Small intestine (tissue), 7 donors: ENCODE measurements at regions not wholly inside any gene's neighbourhood (a gene's known extent, or its start where the extent isn't known, plus 50 kb on each side); places are given as distances from the start of the nearest gene placed in this dataset.

Source experiments
- DNase-seq, 2 donors: peaks; one replicate each; pipeline versions ENCODE4 v3.0.0 to v3.0.0-alpha.2; 2013
- FAIRE-seq: peaks from 2 replicates; lab custom pipeline; 2012; peaks lifted over from hg19 to GRCh38; lab: Jason Lieb, UNC
- H3K27ac ChIP-seq, 3 donors: one replicate each; pipeline ENCODE4 v1.5.1; 2013; ENCODE audit warnings: low read length in 2 of 3, mild to moderate bottlenecking in 2 of 3, control low read depth in 1 of 3, inconsistent platforms in 1 of 3, low read depth in 1 of 3, moderate library complexity in 1 of 3
- H3K27me3 ChIP-seq, 3 donors: one replicate each; pipeline ENCODE4 v1.6.1; 2013; ENCODE audit warnings: low read length in 3 of 3, inconsistent platforms in 1 of 3; ENCODE audit not compliant: control insufficient read depth in 3 of 3, insufficient read depth in 3 of 3
- H3K36me3 ChIP-seq, 3 donors: one replicate each; pipeline ENCODE4 v1.6.1; 2013; ENCODE audit warnings: low read length in 3 of 3, inconsistent platforms in 1 of 3, low read depth in 1 of 3, mild to moderate bottlenecking in 1 of 3, moderate library complexity in 1 of 3; ENCODE audit not compliant: control insufficient read depth in 3 of 3, insufficient read depth in 2 of 3
- H3K4me1 ChIP-seq, 3 donors: one replicate each; pipeline ENCODE4 v1.6.1; 2013; ENCODE audit warnings: low read length in 2 of 3, inconsistent platforms in 1 of 3, low read depth in 1 of 3, mild to moderate bottlenecking in 1 of 3, moderate library complexity in 1 of 3; ENCODE audit not compliant: control insufficient read depth in 3 of 3, insufficient read depth in 2 of 3
- H3K4me3 ChIP-seq, 3 donors: one replicate each; pipeline ENCODE4 v1.5.1; 2013; ENCODE audit warnings: low read length in 3 of 3, control low read depth in 1 of 3, inconsistent platforms in 1 of 3, low read depth in 1 of 3, mild to moderate bottlenecking in 1 of 3, moderate library complexity in 1 of 3
- H3K9me3 ChIP-seq, 2 donors: one replicate each; pipeline ENCODE4 v1.6.1; 2013; ENCODE audit warnings: low read depth in 1 of 2, low read length in 1 of 2; ENCODE audit not compliant: control insufficient read depth in 2 of 2, insufficient read depth in 1 of 2
- WGBS, 3 donors: extraction: QIAGEN DNeasy Blood & Tissue Kit; methylation state at CpG; one replicate each; pipeline ENCODE4 v1.1.7; 2013; 5-methylcytosine and 5-hydroxymethylcytosine counted together
- donor health status: healthy with polysubstance abuse.
- donor health status: control.
- donor health status: control.
- donor health status: Bipolar disorder and iron deficiency.
- donor health status: healthy.

GRCh38 chr6:81826784-81827183 is 74.3 kb upstream of the TENT5A start:
- FAIRE-seq (no peak), DNase-seq (no peak)
- 0% methylated on average over 1 of the region's 1 CpG for WGBS, 3 donors

DNA sequence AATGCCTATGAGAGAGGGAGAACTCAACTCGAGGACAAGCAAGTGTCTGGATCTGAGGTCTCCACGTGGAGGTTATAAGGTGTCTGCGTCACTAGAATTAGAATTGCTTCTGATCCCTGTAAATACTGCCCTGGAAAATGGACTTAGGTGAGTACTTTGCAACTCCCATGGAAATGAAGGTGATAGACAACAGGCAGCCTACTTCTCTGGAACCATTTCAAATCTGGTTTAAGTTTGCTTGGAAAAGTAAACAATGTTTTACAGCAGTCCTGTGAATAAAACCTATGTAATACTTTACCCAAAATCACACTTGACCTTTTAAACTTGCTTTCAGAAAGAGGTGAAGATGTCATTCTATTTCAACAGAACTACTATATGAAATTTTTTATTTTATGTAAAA is 70.1 kb upstream of the TENT5A start:
- DNase-seq: peak; percentile 41 to 52
- Histone ChIP-seq H3K9me3 (peaks cover 0 to 2% of the 10 kb centered on the region in 2 donors), H3K27me3 (no peaks in the 10 kb centered on the region), H3K4me3 (no peak overlapping the region), H3K36me3 (no peaks in the 10 kb centered on the region), H3K4me1 (peaks cover 0 to 8% (median 1%) of the 10 kb centered on the region in 3 donors), H3K27ac (no peak overlapping the region)
- 19 to 64% (median 31%) methylated on average over 3 of the region's 3 CpGs for WGBS, 3 donors
- no peak for FAIRE-seq

More at GRCh38 chr6:81826784-81827183, 74.3 kb upstream of the TENT5A start:
- no peaks in the 10 kb centered on the region for H3K36me3 ChIP-seq
- peaks cover 0 to 3% (median 3%) of the 10 kb centered on the region in 3 donors for H3K4me1 ChIP-seq
- H3K27me3 ChIP-seq: no peaks in the 10 kb centered on the region
- no peak overlapping the region for H3K27ac ChIP-seq
- H3K9me3 ChIP-seq: peaks cover 0 to 5% of the 10 kb centered on the region in 2 donors
- no peak overlapping the region for H3K4me3 ChIP-seq

- Histone ChIP-seq H3K9me3 (no peaks in the 10 kb centered on the region), H3K4me3 (no peak overlapping the region), H3K27me3 (no peaks in the 10 kb centered on the region), H3K36me3 (no peaks in the 10 kb centered on the region), H3K4me1 (peaks cover 0 to 8% (median 1%) of the 10 kb centered on the region in 3 donors), H3K27ac (no peak overlapping the region)
- DNase-seq (no peak), FAIRE-seq (no peak)
Measured at GRCh38 chr6:81821449-81821848, 69.0 kb upstream of the TENT5A start.

- 6 to 30% (median 8%) methylated on average over 1 of the region's 1 CpG for WGBS, 3 donors
- FAIRE-seq (peak; percentile 23), DNase-seq (peak; percentile 60 to 75)
- Histone ChIP-seq H3K27ac (peak overlapping the region in 2 of 3 donors; percentile 14 to 48), H3K27me3 (no peaks in the 10 kb centered on the region), H3K36me3 (no peaks in the 10 kb centered on the region), H3K9me3 (no peaks in the 10 kb centered on the region), H3K4me3 (peak overlapping the region in 1 of 3 donors; percentile 15), H3K4me1 (peaks cover 0 to 8% (median 1%) of the 10 kb centered on the region in 3 donors)
Measured at GRCh38 chr6:81820980-81821379, 68.5 kb upstream of the TENT5A start.

GRCh38 chr6:81820422-81820821 is 67.9 kb upstream of the TENT5A start:
- Histone ChIP-seq H3K27me3 (no peaks in the 10 kb centered on the region), H3K4me3 (no peak overlapping the region), H3K27ac (peak overlapping the region in 2 of 3 donors; percentile 14 to 48), H3K36me3 (no peaks in the 10 kb centered on the region), H3K4me1 (peaks cover 0 to 8% (median 1%) of the 10 kb centered on the region in 3 donors), H3K9me3 (no peaks in the 10 kb centered on the region)
- no peak for DNase-seq
- FAIRE-seq: no peak
- WGBS, 3 donors: 19 to 69% (median 35%) methylated on average over 2 of the region's 2 CpGs

GRCh38 chr6:81819767-81820166 is 67.3 kb upstream of the TENT5A start:
- DNase-seq (no peak), FAIRE-seq (no peak)
- Histone ChIP-seq H3K9me3 (no peaks in the 10 kb centered on the region), H3K36me3 (no peaks in the 10 kb centered on the region), H3K27me3 (no peaks in the 10 kb centered on the region), H3K4me1 (peaks cover 0 to 8% (median 1%) of the 10 kb centered on the region in 3 donors), H3K27ac (no peak overlapping the region), H3K4me3 (no peak overlapping the region)
- 69 to 88% (median 76%) methylated on average over 6 of the region's 6 CpGs for WGBS, 3 donors

DNA sequence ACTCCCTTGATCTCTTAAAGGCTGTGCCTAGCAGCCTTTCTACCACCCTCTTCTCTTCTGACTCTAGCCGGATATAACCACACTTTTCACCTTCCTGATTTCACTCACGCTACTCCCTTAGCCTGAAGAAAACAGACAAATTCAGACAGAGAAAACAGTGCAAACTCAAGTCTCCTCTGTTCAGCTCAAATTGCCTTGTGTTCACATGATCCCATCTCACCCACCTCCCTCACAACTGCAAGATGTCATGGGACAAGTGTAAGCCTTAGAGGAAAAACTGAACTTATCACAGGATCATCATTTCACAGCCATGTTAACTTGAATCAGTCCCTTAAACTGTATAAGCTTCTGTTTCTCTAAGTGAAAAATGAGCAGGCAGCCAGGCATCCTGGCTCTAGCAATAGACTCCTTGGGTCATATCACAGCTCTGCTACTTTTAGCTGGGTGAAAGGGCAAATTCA is 66.5 kb upstream of the TENT5A start:
- Histone ChIP-seq H3K27ac (no peak overlapping the region), H3K36me3 (no peaks in the 10 kb centered on the region), H3K4me3 (no peak overlapping the region), H3K4me1 (peaks cover 0 to 8% (median 1%) of the 10 kb centered on the region in 3 donors), H3K27me3 (no peaks in the 10 kb centered on the region), H3K9me3 (no peaks in the 10 kb centered on the region)
- FAIRE-seq (no peak), DNase-seq (no peak)
- WGBS, 3 donors: 69 to 86% (median 73%) methylated on average over 2 of the region's 2 CpGs

- FAIRE-seq (no peak), DNase-seq (no peak)
- WGBS, 3 donors: 62 to 79% (median 66%) methylated on average over 2 of the region's 2 CpGs
- H3K27ac ChIP-seq: no peak overlapping the region
- H3K27me3 ChIP-seq: no peaks in the 10 kb centered on the region
- no peaks in the 10 kb centered on the region for H3K36me3 ChIP-seq
- no peak overlapping the region for H3K4me3 ChIP-seq
- H3K9me3 ChIP-seq: no peaks in the 10 kb centered on the region
- peaks cover 0 to 8% (median 0%) of the 10 kb centered on the region in 3 donors for H3K4me1 ChIP-seq
Measured at GRCh38 chr6:81816380-81816779, 63.9 kb upstream of the TENT5A start.
